Tibial nerve (tissue), 4 donors: ENCODE measurements at regions not wholly inside any gene's neighbourhood (a gene's known extent, or its start where the extent isn't known, plus 50 kb on each side); places are given as distances from the start of the nearest gene placed in this dataset.

Source experiments
- DNase-seq, 2 donors: peaks; one replicate each; pipeline ENCODE4 v3.0.0-alpha.2; 2019; ENCODE audit warnings: low spot score in 2 of 2
- H3K27ac ChIP-seq, 4 donors: fragments of 200-600 bp; sonication (generic) in 3 of 4; one replicate each; pipeline ENCODE4 v1.5.1; 2017 to 2019; ENCODE audit warnings: mild to moderate bottlenecking in 1 of 4
- H3K27me3 ChIP-seq, 2 donors: fragments of 200-600 bp; sonication (generic) in 1 of 2; one replicate each; pipeline versions ENCODE4 v1.5.1 to v1.6.0; 2017 to 2019
- H3K36me3 ChIP-seq, 3 donors: fragments of 200-600 bp; sonication (generic); one replicate each; pipeline ENCODE4 v1.5.1; 2018 to 2019
- H3K4me1 ChIP-seq, 4 donors: fragments of 200-600 bp; sonication (generic) in 3 of 4; one replicate each; pipeline ENCODE4 v1.5.1; 2017 to 2019
- H3K4me3 ChIP-seq, 4 donors: fragments of 200-600 bp; sonication (generic) in 3 of 4; one replicate each; pipeline ENCODE4 v1.5.1; 2017 to 2019; ENCODE audit warnings: mild to moderate bottlenecking in 1 of 4, moderate library complexity in 1 of 4
- H3K9me3 ChIP-seq, 4 donors: fragments of 200-600 bp; sonication (generic) in 3 of 4; one replicate each; pipeline ENCODE4 v1.5.1; 2017 to 2019
- CTCF ChIP-seq, 5 experiments: fragments of 200-600 bp in 3 of 5; fragments of 450-650 bp in 2 of 5; sonication (generic) in 3 of 5; IDR thresholded peaks; one replicate each; pipeline ENCODE4 v1.5.1; 2016 to 2019; ENCODE audit warnings: antibody characterized with exemption in 5 of 5, mild to moderate bottlenecking in 3 of 5, moderate library complexity in 2 of 5
- EP300 ChIP-seq, 2 donors: sonication (generic); formaldehyde crosslinking; IDR thresholded peaks; one replicate each; pipeline ENCODE4 v1.6.1; 2017; ENCODE audit warnings: antibody characterized with exemption in 2 of 2, mild to moderate bottlenecking in 1 of 2
- POLR2A ChIP-seq, 2 donors: fragments of 450-650 bp; IDR thresholded peaks; one replicate each; pipeline ENCODE4 v1.6.1; 2017; ENCODE audit warnings: antibody characterized with exemption in 2 of 2, mild to moderate bottlenecking in 2 of 2, moderate library complexity in 2 of 2
- WGBS, 2 donors: methylation state at CpG; one replicate each; pipeline ENCODE4 v1.1.5; 2018; 5-methylcytosine and 5-hydroxymethylcytosine counted together

- 30 to 43% methylated on average over 4 of the region's 4 CpGs for WGBS, 2 donors
- Histone ChIP-seq H3K36me3 (no peaks in the 10 kb centered on the region), H3K27ac (no peak overlapping the region), H3K4me3 (no peak overlapping the region), H3K9me3 (peaks cover 0 to 3% (median 0%) of the 10 kb centered on the region in 4 donors), H3K4me1 (no peaks in the 10 kb centered on the region), H3K27me3 (no peaks in the 10 kb centered on the region)
- TF ChIP-seq EP300 (IDR thresholded peaks at IDR 0.05) (no peak), CTCF (IDR thresholded peaks at IDR 0.05) (no peak), POLR2A (IDR thresholded peaks at IDR 0.05) (no peak)
- no peak for DNase-seq
Measured at GRCh38 chr10:9357471-9357870, 1303.0 kb downstream of the GATA3 start.

- no peaks in the 10 kb centered on the region for H3K9me3 ChIP-seq
- TF ChIP-seq EP300 (IDR thresholded peaks at IDR 0.05) (no peak), CTCF (IDR thresholded peaks at IDR 0.05) (no peak), POLR2A (IDR thresholded peaks at IDR 0.05) (no peak)
- H3K36me3 ChIP-seq = no peaks in the 10 kb centered on the region
- WGBS, 2 donors = 73 to 75% methylated on average over 5 of the region's 5 CpGs
- no peaks in the 10 kb centered on the region for H3K27me3 ChIP-seq
- no peak overlapping the region for H3K27ac ChIP-seq
- no peak overlapping the region for H3K4me3 ChIP-seq
- no peaks in the 10 kb centered on the region for H3K4me1 ChIP-seq
- no peak for DNase-seq
Measured at GRCh38 chr10:9362721-9363120, 1308.2 kb downstream of the GATA3 start.

- no peak overlapping the region for H3K27ac ChIP-seq
- H3K27me3 ChIP-seq = no peaks in the 10 kb centered on the region
- no peaks in the 10 kb centered on the region for H3K36me3 ChIP-seq
- no peaks in the 10 kb centered on the region for H3K4me1 ChIP-seq
- TF ChIP-seq CTCF (IDR thresholded peaks at IDR 0.05) (no peak), POLR2A (IDR thresholded peaks at IDR 0.05) (no peak), EP300 (IDR thresholded peaks at IDR 0.05) (no peak)
- no peak overlapping the region for H3K4me3 ChIP-seq
- no peak for DNase-seq
- 90 to 94% methylated on average over 15 of the region's 15 CpGs for WGBS, 2 donors
- no peaks in the 10 kb centered on the region for H3K9me3 ChIP-seq
Measured at GRCh38 chr10:9379183-9379582, 1324.7 kb downstream of the GATA3 start.

GRCh38 chr10:9381733-9382532 is 1327.4 kb downstream of the GATA3 start:
- WGBS, 2 donors = 59 to 60% methylated on average over 5 of the region's 5 CpGs
- H3K9me3 ChIP-seq = no peaks in the 10 kb centered on the region
- no peak overlapping the region for H3K4me3 ChIP-seq
- no peaks in the 10 kb centered on the region for H3K4me1 ChIP-seq
- H3K36me3 ChIP-seq = no peaks in the 10 kb centered on the region
- no peak for TF ChIP-seq POLR2A (IDR thresholded peaks at IDR 0.05)
- no peak for TF ChIP-seq EP300 (IDR thresholded peaks at IDR 0.05)
- no peak for TF ChIP-seq CTCF (IDR thresholded peaks at IDR 0.05)
- DNase-seq = no peak
- H3K27me3 ChIP-seq = no peaks in the 10 kb centered on the region
- no peak overlapping the region for H3K27ac ChIP-seq

- no peaks in the 10 kb centered on the region for H3K27me3 ChIP-seq
- H3K36me3 ChIP-seq = no peaks in the 10 kb centered on the region
- no peak overlapping the region for H3K4me3 ChIP-seq
- no peak for TF ChIP-seq EP300 (IDR thresholded peaks at IDR 0.05)
- no peak for TF ChIP-seq POLR2A (IDR thresholded peaks at IDR 0.05)
- no peak for TF ChIP-seq CTCF (IDR thresholded peaks at IDR 0.05)
- DNase-seq = no peak
- H3K27ac ChIP-seq = no peak overlapping the region
- no peaks in the 10 kb centered on the region for H3K4me1 ChIP-seq
- H3K9me3 ChIP-seq = no peaks in the 10 kb centered on the region
- 75 to 85% methylated on average over 3 of the region's 3 CpGs for WGBS, 2 donors
Measured at GRCh38 chr10:9382533-9382866, 1328.0 kb downstream of the GATA3 start.
